GM19395 (cell line): ENCODE measurements at regions not wholly inside any gene's neighbourhood (a gene's known extent, or its start where the extent isn't known, plus 50 kb on each side); places are given as distances from the start of the nearest gene placed in this dataset.

ENCODE experiments used
- ATAC-seq: cut with Tn5 transposase; IDR thresholded peaks from one replicate; pipeline ENCODE4 v1.9.1; 2021; ENCODE audit warnings: mild to moderate bottlenecking, moderate library complexity; ENCODE audit not compliant: unreplicated experiment

DNA sequence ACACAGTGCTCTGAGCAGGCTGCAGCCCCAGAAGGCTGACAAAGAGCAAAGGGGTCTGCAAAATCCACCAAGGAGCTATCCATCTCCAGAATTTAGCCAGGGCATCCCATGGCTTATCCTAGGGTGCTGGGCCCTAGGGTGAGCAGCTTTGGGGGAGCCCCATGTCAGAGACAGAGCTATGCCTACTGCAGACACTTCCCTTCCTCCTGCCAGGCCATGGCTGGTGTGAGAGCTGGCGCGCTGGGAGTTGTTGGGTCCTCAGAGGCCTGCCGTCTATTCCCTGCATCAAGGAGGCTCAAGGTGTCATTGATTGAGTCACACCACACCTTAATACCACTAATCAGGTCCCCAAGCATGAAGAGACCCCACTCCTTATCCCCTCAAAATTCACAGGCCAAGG is 85.3 kb upstream of the TP53I11 start:
- ATAC-seq = no peak

DNA sequence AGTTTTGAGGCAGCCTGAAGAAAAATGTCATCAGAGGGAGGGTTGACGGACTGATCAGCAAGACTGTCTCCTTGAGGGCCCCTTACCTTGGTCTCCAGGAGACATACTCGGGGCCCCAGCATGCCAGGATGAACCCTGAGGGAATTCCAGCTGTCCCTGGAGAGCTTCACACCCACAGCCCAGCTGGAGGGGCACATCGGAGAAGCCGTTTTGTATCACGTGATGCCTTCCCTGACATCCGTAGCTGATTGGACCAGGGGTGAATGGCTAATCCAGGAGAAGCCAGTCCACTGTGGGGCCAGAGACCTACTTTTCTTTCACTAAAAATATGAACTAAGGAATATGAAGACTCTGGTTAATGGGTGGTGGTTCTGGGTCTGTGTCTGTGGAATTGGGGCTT is 86.0 kb upstream of the TP53I11 start:
- no peak for ATAC-seq

DNA sequence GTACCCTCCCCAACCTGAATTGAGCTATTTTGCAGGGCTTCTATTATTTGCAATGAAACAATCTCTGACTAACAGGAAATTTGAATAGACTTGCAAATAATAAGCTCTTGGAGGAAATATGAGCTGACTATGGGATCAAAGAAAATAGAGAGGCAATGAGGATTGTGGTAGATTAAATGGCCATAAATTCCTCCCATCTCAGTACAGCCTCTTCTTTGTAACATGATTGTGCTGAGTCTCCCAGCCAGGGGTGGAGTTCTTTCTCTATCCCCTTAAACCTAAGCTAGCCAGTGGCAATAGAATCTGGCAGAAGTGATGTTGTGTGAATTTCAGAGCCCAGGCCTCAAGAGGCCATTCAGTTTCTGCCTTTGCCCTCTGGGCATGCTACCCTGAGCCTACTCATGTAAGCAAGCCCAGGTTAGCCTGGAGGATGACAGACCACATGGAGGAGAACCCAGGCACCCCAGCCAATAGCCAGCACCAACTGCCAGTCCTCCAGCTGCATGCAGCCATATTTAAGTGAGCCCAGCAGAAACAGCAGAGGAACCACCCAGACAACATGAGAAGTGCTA is 86.8 kb upstream of the TP53I11 start:
- ATAC-seq = no peak

DNA sequence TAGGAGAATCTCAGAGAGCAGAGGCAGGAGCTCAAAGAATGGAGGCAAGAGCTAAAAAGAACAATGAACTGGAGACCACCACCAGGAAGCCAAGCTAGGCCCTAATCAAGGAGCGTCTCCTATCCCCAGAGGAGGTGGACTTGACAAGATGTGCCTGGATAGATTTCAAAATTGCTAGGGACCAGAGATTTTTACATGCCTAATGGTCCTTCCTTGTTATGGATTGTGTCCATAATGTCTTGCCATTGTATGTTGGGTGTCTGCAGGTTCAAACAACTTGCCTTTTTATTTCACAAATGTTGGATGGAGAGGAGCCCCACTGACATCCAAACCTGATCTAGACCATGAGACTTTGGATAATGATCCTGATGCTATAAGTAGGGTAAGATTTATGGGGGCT is 88.2 kb upstream of the TP53I11 start:
- ATAC-seq = no peak

DNA sequence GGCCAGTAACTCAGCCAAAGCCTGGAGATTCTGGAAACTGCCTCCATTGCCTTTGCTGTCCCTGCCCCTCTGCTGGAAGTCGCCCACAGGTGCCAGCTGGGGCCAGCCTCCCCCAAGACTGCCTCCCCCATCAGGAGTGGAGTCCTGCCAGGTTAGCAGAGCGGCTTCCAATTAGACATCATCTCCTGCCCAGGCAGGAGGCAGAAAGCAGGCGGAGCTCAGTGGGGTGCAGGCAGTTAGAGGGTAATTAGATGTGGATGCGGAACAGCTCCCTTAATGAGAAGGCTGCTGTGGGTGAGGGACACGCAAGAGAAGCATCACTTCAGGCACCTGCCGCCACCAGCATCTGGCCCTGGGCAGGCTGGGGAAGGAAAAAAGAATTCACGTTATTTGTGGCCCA is 90.9 kb upstream of the TP53I11 start:
- ATAC-seq = no peak

DNA sequence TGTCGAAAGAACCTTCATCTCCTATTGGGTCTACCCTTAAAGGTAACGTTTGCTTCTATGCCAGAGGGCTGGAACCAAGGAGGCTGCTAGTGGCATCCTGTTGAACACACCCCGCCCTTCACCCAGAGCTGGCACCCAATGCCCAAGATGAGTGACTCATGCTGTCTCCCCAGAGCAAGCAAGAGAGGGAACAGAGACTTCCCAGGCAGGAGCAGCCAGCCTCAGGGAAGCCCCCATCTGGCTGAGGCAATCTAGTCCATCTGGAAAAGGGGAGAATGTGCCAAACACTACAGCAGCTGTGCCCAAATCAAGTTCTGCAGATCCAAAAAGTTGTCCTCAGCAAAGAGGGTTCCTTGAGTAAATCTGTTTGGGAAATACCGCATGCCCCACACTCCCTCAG is 91.9 kb upstream of the TP53I11 start:
- no peak for ATAC-seq

DNA sequence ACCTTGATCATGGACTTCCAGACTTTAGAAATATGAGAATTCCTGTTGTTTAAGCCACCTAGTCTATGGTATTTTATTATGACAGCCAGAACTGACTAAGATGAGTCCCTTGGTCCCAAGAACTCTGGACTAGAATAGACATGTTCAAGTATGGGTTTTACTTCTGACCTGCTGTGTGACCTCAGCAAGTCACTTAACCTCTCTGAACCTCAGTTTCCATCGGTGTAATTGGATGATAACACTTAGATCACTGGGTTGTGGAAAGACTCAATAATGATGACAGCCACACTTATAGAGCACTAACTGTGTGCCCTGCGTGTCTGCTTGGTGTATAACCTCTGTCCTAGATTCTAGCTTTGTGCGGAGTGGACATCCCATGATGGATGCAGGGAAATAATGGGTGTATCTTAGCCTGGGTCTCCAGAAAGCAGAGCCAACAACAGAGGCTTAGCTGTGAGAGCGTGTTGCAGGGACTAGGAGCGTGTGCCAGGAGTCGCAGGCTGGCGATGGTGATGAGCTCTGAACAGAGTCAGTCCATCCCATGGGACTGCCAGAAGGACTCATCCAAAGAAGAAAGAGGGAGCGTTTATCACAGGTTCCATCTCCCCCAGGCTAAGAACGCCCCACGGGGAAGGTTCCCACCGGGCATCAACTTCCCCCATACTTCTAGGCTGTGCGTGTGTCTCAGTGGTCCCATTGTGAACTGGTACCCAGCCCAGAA is 93.2 kb upstream of the TP53I11 start:
- no peak for ATAC-seq

DNA sequence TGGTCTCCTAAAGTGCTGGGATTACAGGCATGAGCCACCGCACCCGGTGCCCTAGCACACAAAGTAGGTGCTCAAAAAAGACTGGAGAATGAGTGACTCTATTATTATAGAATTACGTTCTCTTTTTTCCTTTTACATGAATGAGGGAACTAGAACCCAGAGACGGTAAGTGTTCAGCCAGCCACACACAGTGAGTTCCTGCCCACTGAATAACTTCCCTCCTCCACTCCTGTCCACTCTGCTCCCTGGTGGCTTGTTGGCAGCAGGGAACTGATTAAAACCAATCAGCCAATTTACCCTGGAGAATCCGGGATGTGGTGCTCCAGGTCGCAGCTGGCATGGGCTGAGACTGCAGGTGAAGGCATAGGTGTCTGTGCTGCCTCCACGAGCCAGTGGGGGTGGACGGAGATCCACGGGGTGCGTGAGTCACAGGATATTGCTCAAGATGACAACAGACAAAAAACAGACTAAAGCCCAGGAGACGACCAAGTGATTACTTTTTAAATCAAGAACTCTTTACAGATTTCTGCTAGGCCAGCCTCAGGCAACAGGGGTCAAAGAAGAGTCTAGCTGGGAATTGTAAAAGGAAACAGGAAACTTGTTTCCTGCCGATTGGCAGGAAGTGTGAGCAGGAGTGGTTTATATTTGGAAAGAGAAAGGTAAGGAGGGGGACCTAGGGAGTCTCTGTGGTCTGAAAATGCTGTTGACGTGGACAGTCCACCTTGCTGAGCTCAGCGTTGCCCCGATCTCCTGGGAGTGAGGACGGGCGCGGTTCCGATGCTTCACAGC is 95.2 kb upstream of the TP53I11 start:
- no peak for ATAC-seq

DNA sequence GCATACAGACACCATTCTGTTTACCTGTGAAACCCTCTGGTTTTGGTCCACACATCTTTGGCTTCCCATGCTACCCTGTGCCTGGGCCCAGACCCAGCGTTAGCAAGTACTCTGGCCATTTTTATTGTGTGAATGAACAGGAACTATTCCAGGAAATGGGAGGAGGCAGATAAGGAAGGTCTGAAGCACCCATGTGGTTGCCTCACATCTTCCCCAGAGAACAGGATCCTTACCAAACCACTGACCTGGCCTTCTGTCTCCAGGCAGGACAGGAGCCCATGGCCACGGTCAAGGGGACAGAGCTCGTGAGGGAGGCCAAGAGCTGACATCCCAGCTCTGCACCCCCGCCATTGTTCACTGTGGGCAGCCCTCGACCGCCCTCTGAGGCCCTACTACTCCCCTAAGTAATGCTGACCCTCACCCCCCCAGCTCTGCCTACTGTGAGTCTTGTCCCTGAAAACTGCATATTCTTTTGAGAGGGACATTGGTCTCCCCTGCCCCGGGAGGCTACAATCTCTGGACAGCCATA is 97.7 kb upstream of the TP53I11 start:
- no peak for ATAC-seq

DNA sequence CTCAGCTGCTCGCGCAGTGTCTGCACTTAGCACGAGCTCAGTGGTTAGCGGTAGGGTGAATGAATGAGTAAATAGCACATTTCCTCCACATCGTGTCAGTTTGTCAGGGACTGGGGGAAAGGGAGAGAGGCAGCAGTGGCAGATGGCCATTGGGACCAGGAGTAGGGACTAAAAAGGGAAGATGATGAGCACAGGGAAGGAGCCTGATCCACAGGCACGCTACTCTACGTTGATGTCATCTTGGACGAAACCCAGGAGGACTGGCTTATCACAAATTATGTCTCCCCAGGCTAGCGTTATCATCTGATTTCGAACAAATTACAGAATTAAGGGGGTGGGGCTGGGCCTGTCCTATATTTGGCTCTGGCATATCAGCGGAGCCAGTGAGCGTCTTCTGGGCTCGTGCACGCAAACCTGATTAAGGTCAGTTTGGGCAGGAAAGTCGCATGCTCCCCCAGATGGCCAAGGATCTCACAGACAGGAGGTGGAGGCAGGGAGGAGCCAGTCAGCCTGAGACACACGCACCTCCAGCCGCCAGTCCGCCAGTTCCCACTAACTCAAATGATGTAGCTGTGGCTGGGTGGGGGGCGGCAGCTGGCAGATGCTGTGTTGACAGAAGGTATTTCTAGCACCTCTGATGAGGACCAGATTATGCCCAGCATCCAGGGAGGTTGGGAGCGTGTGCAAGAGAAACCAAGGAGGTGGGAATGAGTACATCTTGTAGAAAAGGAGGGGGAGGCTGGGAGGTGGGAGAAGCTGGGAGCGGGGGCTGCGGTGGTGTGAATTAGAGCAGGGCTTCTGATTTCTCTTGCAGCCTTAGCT is 97.4 kb upstream of the PRDM11 start:
- ATAC-seq = no peak

DNA sequence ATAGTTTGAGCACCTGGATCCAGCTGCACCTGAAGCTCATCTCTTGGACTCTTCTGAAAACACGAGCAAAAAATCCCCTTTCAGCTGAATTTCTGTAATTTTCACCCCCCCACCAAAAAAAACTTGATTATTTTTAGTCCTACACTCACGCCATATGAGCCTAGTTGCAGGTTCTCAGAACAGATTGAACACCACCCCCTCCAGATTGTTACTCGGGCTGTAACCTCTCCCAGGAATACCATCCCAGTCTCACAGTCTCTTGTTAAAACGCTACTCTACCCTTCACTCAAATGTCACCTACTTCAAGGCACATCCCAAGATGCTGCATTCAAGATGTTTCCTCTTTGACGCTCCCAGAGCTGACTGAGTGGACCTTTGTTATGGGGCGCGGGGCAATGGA is 96.3 kb upstream of the PRDM11 start:
- ATAC-seq = no peak

DNA sequence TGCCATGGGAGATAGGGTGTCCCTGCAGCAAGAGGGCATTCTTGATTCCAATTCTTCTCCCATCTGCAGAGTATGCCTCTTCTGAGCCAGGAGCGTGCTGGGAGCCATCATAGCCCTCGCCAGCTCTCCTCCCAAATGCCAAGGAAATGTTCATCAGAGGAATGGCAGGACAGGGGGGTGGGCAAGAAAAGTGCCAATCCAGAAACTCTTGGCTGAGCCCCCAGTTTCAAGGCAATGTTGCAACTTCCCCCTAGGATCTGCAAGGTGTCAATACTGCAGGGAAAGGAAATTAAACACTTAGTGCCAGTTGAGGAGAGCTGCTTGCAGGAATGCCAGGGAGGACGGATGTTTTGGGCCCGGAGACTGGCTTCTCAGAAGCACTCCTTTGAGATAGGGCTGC is 94.8 kb upstream of the PRDM11 start:
- no peak for ATAC-seq

DNA sequence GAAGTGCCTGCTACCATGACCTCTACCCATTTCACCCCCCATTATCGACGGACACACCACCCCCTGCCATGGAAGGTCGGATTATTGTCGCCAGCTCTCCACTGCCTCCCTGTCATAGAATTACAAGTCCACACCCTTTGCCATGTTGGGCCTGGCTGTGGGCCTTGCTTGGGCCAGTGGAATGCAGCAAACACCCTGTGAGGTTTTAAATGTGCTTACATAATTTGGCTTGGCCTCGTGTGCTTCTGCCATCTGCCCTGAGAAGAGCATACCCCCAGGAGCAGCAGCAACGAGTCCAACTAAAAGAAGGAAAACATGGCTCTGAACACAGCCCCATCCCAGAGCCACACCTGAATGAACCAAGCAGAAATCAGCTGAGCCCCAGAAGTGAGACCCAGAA is 94.1 kb upstream of the PRDM11 start:
- ATAC-seq = no peak

DNA sequence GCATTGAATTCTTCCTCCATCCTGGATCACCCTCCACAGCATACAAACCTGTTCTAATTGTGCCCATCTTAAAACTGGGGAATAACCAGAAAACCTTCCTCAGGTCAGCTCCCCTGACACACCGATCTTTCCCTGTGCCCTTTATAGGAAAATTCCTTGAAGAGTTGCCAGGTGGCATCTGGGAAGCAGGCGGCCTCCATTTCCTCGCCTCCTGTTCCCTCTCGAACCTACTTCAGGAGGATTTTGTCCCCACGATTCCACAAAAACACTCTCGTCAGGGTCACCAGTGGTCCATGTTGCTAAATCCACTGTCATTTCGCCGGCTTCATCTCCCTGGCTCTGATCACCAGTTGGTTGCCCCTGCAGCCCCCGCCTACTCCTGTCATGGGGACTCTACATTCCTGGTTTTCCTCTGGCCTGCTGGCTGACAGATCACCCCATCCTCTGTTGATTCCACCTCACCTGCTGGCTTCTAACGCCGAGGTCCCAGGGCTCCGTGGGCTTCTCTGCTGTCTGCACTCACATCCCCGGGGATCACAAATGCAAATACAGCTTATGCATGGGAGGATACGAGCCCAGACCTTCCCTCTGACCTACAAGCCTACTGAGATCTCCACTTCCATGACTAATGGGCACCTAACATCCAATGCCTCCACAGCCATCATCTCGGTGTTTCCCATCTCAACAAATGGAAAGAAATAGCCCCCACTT is 92.5 kb upstream of the PRDM11 start:
- ATAC-seq = no peak

DNA sequence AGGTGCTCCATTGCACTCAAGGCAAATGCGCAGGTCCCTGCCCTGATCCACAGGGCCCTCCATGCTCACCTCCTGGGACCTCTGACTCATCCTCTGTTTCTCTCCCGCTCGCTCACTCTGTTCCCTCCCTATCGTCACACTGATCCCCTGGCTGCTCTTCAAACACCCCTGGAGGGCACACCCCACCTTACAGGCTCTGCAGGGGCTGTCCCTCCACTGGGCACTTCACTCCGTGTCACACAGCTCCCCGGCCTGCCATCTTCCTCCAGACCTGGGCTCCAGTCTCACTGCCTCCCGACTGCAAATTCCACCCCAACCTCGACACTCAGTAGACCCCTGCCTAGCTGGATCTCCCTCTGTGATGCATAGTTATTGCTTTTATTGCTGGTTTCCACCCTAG is 91.5 kb upstream of the PRDM11 start:
- no peak for ATAC-seq

DNA sequence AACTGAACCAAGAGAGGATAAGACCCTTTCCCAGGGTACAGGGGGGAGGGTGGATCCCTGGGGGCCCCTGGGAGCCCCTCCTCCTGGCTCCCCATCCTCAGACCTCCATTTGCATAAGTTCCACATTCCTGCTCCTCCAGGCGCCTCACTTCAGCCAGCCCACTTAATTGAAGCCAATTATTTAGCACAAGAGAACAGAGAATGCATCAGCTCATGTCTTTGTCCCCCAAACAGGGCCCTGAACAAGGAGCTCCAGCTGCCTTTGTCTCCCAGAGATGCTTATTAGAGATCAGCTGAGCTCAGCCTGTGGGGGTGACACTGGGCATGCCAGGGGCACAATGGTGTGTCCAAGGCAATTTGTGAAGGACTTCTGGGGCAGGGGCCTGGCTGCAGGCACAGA is 89.9 kb upstream of the PRDM11 start:
- ATAC-seq = no peak

DNA sequence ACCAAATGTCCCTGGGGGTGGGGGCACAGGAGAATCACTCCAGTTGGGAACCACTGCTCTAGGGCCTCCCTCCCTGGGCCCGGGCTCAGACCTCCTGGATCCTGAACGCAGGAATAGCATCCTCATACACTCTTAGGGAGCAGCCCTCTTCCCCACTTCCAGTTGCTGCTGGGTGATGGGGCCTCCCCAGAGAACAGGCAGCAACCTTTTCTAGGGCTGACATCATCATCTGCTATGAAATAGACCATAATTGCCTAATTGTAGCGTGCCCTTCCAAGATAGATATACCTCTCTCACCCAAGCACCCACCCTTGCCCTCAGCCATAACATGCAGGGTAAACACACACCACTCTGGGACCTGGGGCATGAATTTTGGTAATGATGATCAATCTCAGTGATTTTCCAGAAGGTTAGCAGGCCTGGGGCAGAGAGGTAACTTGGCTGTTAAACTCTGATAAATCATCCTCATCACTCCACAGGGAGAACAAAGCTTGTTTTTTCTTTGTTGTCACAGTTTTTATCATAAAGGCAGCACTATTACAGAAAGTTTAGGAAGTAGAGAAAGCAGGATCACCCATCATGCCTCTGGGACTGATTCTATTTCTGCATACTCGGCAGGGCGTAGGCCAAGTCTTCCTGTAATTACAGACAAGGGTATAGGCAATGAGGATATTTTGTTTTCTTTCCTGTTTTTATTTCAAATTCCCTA is 88.3 kb upstream of the PRDM11 start:
- ATAC-seq = no peak

DNA sequence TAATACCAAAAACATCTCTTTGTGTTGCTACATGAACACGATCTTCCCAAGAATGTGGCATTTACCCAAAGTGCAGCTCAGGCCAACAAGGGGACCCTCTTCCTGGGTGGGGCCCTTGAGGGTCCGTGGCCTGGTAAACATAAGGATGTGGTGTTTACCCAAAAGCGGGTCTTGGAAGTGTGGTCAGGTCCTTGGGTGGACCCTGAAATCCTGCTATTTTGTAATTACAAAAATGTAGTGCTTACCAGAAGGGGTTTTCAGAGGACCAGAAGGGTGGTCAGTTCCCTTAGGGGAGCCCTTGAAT is 87.8 kb upstream of the PRDM11 start:
- no peak for ATAC-seq

DNA sequence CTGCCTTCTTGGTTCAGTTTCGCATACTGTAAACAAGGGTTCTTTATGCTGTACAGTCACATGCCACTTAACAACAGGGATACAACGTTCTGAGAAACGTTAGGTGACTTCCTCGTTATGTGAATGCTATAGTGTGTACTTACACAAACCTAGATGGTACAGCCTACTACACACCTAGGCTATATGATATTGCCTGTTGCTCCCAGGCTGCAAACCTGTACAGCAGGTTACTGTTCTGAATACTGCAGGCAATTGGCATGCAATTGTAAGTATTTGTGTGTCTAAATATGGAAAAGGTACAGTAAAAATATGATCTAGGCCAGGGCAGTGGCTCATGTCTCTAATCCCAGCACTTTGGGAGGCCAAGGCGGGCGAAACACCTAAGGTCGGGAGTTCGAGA is 85.7 kb upstream of the PRDM11 start:
- no peak for ATAC-seq

DNA sequence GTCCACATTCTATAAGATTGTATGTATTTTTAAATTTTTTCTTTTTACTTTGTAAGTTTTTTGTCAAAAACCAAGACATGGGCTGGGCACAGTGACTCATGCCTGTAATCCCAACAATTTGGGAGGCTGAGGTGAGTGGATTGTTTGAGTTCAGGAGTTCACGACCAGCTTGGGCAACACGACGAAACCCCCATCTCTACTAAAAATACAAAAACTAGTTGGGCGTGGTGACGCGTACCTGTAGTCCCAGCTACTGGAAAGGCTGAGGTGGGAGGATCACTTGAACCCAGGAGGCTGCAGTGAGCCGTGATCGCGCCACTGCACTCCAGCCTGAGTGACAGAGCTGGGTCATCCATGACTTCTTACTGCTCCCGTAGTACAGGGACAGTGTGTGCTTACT is 84.8 kb upstream of the PRDM11 start:
- ATAC-seq = no peak
